D721Med (cell line): ENCODE measurements at regions not wholly inside any gene's neighbourhood (a gene's known extent, or its start where the extent isn't known, plus 50 kb on each side); places are given as distances from the start of the nearest gene placed in this dataset.

Experiments
- DNase-seq: peaks from one replicate; pipeline ENCODE4 v3.0.0; 2011; ENCODE audit warnings: low spot score; ENCODE audit not compliant: insufficient read length
- FAIRE-seq: peaks from 2 replicates; lab custom pipeline; 2011; peaks lifted over from hg19 to GRCh38; lab: Jason Lieb, UNC
- TF ChIP-seq, protein P1 (sequence below): IDR thresholded peaks from 2 replicates; pipeline ENCODE4 v1.5.1; 2012; ENCODE audit warnings: mild to moderate bottlenecking, control low read depth; ENCODE audit not compliant: insufficient read depth; ENCODE audit errors: missing control alignments

DNA sequence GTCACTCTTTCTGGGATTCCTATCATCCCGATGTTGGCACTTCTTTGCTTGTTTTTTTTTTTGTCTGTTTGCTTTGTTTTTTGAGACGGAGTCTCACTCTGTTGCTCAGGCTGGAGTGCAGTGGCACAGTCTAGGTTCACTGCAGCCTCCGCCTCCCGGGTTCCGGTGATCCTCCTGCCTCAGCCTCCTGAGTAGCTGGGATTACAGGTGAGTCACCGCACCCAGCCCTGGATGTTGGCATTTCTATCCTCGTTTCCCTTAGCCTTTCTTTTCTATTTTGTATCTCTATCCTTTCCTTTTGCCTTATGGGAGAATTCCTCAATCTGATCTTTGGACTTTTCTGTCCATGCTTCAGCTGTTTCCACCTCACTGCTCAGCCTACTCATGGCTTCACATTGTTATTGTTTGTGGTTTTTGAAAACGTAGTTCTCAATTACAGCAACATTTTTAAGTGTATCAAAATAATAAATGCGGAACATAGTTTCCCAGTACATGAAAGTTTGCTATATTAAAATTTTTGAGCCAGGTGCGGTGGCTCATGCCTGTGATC, 62.1 kb upstream of the ZNF516 start:
- FAIRE-seq (peak; percentile 82), DNase-seq (no peak)
- TF ChIP-seq, protein P1, sequence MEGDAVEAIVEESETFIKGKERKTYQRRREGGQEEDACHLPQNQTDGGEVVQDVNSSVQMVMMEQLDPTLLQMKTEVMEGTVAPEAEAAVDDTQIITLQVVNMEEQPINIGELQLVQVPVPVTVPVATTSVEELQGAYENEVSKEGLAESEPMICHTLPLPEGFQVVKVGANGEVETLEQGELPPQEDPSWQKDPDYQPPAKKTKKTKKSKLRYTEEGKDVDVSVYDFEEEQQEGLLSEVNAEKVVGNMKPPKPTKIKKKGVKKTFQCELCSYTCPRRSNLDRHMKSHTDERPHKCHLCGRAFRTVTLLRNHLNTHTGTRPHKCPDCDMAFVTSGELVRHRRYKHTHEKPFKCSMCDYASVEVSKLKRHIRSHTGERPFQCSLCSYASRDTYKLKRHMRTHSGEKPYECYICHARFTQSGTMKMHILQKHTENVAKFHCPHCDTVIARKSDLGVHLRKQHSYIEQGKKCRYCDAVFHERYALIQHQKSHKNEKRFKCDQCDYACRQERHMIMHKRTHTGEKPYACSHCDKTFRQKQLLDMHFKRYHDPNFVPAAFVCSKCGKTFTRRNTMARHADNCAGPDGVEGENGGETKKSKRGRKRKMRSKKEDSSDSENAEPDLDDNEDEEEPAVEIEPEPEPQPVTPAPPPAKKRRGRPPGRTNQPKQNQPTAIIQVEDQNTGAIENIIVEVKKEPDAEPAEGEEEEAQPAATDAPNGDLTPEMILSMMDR = no peak

DNA sequence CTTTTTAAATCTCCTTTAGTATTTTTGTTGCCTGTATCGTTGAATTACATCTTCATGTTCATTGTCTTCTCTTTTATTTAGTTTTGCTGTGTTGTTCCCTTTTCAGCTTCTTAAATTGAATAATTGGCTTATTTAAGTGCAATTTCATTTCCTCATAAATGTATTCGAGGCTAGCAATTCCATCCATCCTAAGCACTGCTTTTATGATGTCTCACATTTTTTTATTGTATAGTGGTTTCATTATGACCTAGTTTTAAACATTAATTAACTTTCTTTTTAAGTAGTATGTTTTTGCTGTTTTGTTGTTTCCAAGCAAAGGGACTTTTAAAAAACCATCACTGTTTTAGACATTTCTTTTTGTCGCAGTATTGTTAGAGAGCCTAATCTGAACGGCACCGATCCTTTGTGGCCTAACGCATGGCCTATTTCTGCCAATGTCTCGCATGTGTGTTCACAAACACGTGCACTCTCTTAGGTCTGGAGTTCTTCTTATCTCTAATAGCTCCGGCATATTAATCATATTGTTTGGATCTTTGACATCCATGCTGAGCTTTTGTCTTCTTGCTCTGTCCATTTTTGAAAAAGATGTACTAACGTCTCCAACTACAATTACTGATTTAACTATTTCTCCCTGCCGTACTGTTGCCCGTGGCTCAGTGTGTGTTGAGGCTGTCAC, 59.6 kb upstream of the ZNF516 start:
- DNase-seq (no peak), FAIRE-seq (peak; percentile 98)
- TF ChIP-seq, protein P1 = no peak

DNA sequence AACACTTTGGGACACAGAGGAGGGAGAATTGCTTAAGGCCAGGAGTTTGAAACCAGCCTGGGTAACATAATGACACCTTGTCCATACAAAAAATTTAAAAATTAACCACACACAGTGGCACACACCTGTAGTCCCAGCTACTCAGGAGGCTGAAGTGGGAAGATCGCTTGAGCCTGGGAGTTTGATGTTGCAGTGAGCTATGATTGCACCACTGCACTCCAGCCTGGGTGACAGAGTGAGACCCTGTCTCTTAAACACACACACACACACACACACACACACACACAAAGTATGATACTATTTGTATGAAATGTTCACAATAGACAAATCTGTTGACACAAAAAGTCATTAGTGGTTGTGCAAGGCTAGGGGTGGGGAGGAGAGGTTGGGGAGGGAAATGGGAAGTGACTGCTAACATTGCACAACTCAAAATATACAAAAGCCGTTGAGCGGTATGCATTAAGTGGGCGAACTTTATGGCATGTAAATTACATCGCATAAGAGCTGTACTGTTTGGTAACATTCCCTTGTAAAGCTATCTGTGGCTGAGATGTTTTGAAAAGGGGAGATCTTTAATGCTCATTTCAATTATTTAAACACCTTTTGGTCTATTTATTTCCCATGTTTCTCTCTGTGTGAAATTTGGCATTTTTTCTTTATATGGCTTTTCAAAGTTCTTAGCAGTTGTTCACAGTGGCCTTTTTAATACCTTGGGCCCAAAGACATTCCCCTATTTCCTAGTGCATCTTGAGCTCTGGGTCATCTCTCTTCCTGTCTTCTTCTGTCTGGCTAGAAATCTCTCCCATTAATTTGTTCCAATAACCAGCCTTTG, 58.9 kb upstream of the ZNF516 start:
- TF ChIP-seq, protein P1 = no peak
- DNase-seq (no peak), FAIRE-seq (no peak)

DNA sequence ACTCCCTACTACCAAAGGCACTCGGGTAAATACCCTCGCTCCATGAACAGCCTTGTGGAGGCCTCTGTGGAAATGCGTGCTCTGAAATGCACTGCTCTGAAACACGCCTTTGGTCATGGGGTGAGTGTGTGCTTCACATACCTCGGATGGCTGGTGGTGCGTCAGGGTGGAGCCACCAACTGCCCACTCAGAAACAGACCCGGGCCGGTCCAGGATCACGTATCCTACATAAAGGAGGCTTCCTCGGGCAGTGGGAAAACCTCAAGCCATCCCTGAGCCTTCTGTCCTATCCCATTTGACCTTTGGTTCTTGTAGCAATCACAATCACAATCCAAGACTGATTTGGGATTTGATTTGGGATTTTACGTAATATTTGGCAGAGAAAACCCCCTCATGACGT, 53.5 kb upstream of the ZNF516 start:
- FAIRE-seq (no peak), DNase-seq (no peak)
- TF ChIP-seq, protein P1 = no peak

DNA sequence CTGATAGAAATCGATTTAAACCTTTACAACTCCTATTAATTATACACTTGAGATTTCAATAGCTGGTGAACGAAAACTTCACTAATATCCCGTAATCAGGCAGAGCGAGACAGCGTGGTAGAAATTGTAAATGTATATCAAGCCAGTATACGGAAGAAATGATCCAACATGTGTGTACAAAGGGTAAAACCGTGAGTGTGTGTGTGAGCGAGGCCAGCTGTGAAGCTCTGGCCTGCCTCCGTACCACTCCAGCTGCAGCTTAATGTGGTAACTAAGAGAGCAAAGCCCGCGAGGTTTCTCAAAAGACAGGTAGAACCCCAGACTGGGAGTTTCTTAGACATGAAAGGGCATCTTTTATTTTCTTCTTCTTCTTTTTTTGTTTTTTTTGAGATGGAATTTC, 52.3 kb upstream of the ZNF516 start:
- peak; percentile 81 for FAIRE-seq
- DNase-seq = no peak
- TF ChIP-seq, protein P1 = no peak

DNA sequence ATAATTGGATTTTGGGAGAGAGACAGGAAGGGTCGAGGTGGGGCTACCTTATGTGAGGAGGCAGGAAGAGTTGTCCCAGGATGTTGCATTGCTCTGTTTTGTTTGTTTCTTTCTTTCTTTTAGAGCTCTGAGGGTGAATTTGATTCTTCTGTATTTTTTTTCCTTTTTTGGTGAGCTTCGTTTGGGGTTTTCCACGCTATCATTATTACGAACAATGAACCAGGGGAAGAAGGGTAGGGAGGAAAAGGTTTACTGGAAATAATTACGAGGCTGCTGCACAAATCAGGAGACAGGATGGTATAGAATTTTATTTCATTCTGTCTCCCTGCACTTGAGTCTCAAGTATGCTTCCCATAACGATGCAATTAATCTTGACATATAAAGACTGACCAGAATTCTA, 51.4 kb upstream of the ZNF516 start:
- TF ChIP-seq, protein P1 = no peak
- FAIRE-seq (no peak), DNase-seq (no peak)

DNA sequence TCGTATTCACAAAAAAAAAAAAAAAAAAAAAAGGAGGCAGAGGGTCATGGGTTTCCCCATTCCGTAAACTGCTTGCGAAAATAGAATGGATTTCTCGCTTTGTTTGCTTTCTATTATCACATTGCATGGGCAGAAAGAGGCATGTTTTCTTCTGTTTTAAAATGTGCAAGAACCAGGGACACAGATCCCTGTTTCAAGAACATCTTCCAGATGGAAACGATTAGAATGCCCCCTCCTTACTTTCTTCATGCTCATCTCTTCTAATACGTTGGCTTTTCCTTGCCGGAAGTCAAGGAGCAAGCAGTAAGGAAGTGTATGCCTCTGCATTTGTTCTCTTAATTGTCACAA, 51.0 kb upstream of the ZNF516 start:
- FAIRE-seq (peak; percentile 94), DNase-seq (no peak)
- TF ChIP-seq, protein P1 = no peak
